OCI-LY7 (cell line): ENCODE measurements at regions not wholly inside any gene's neighbourhood (a gene's known extent, or its start where the extent isn't known, plus 50 kb on each side); places are given as distances from the start of the nearest gene placed in this dataset.

Experiments used
- CTCF ChIP-seq: fragments of 200-600 bp; sonication (generic); conservative IDR thresholded peaks from 2 replicates; pipeline ENCODE4 v1.5.1; 2014; ENCODE audit warnings: mild to moderate bottlenecking, antibody characterized with exemption, low read length, moderate library complexity, mixed read lengths
- EZH2phosphoT487 ChIP-seq: fragments of 200-600 bp; sonication (generic); IDR thresholded peaks from 2 replicates; pipeline ENCODE4 v1.6.1; 2018; ENCODE audit warnings: low read depth, borderline replicate concordance, mild to moderate bottlenecking, mixed run types, antibody characterized with exemption, low read length, moderate library complexity, mixed read lengths

GRCh38 chr1:199410462-199410861, 617.0 kb upstream of the NR5A2 start:
- TF ChIP-seq CTCF (no peak), EZH2phosphoT487 (no peak)
